Left ventricle myocardium inferior (tissue), 1 donor: ENCODE measurements at regions not wholly inside any gene's neighbourhood (a gene's known extent, or its start where the extent isn't known, plus 50 kb on each side); places are given as distances from the start of the nearest gene placed in this dataset.

ENCODE experiments used
- DNase-seq: peaks from one replicate; pipeline ENCODE4 v3.0.0-alpha.2; 2020
- H3K27ac ChIP-seq: fragments of 200-600 bp; replicated peaks from 2 replicates; pipeline ENCODE4 v1.8.0; 2021
- H3K27me3 ChIP-seq: fragments of 200-600 bp; 2 replicates; pipeline ENCODE4 v1.8.0; 2021; ENCODE audit warnings: low read depth
- H3K36me3 ChIP-seq: fragments of 200-600 bp; 2 replicates; pipeline ENCODE4 v1.8.0; 2021
- H3K4me1 ChIP-seq: fragments of 200-600 bp; 2 replicates; pipeline ENCODE4 v1.8.0; 2021
- H3K4me3 ChIP-seq: fragments of 200-600 bp; 2 replicates; pipeline ENCODE4 v1.8.0; 2021; ENCODE audit warnings: mild to moderate bottlenecking, moderate library complexity
- H3K9me3 ChIP-seq: fragments of 200-600 bp; replicated peaks from 2 replicates; pipeline ENCODE4 v1.8.0; 2021
- intact Hi-C: fragments of 100-400 bp; cut with micrococcal nuclease; formaldehyde crosslinking; loops from one replicate; pipeline ENCODE4 v1.11.0; 2022
- TF ChIP-seq, protein P1 (sequence below): fragments of 200-600 bp; IDR thresholded peaks from 2 replicates; pipeline ENCODE4 v1.8.0; 2021; ENCODE audit warnings: antibody characterized with exemption, mild to moderate bottlenecking, borderline replicate concordance
- donor health status: DM: no; HTN: yes; CAD: no; lungs with severe emphysema.

DNA sequence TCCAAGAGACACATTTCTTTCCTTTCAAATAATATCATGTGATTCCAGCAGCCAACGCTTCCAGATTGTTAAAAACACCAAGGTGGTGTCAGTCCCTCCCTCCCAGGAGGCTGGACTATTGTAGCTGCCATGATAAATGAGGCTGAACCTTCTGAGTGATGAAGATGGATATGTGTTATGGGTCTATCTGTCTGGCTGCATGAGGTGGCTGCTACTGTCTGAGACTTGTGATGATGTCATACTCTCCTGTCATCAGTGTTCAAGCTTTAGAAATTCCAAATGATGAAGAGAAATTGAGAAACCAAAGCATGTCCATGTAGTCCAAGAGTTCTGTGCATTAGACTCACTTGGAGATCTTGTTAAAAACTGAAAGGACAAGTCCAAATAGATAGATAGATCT is 683.0 kb downstream of the NTRK3 start:
- H3K27me3 ChIP-seq: no peaks in the 10 kb centered on the region
- H3K9me3 ChIP-seq: no peaks in the 10 kb centered on the region
- H3K4me1 ChIP-seq: no peaks in the 10 kb centered on the region
- H3K27ac ChIP-seq: no peak overlapping the region
- no peaks in the 10 kb centered on the region for H3K36me3 ChIP-seq
- intact Hi-C loops: no loop called here
- TF ChIP-seq, protein P1, sequence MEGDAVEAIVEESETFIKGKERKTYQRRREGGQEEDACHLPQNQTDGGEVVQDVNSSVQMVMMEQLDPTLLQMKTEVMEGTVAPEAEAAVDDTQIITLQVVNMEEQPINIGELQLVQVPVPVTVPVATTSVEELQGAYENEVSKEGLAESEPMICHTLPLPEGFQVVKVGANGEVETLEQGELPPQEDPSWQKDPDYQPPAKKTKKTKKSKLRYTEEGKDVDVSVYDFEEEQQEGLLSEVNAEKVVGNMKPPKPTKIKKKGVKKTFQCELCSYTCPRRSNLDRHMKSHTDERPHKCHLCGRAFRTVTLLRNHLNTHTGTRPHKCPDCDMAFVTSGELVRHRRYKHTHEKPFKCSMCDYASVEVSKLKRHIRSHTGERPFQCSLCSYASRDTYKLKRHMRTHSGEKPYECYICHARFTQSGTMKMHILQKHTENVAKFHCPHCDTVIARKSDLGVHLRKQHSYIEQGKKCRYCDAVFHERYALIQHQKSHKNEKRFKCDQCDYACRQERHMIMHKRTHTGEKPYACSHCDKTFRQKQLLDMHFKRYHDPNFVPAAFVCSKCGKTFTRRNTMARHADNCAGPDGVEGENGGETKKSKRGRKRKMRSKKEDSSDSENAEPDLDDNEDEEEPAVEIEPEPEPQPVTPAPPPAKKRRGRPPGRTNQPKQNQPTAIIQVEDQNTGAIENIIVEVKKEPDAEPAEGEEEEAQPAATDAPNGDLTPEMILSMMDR: no peak
- DNase-seq: no peak
- no peak overlapping the region for H3K4me3 ChIP-seq

DNA sequence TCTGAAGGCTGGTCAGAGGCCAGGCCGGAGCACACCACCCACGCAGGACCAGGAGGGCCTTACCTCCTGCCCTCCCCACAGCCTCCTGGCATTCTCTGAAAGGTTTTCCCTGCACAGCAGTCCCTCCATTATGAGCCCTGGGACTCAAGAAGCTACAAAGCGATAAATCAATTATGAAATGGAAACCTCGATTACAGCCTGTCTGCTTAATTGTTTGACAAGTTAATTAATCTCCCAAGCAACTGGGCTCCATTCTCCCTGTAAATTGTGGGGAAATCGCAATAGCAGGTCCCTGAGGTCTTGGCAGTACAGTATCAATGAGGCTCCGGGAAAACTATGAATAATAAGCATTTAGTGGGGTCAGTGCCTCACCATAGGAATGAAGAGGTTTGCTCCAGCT is 683.5 kb downstream of the NTRK3 start:
- no peaks in the 10 kb centered on the region for H3K27me3 ChIP-seq
- no peak for DNase-seq
- no peak overlapping the region for H3K4me3 ChIP-seq
- no peaks in the 10 kb centered on the region for H3K9me3 ChIP-seq
- no peaks in the 10 kb centered on the region for H3K36me3 ChIP-seq
- no peaks in the 10 kb centered on the region for H3K4me1 ChIP-seq
- TF ChIP-seq, protein P1: no peak
- H3K27ac ChIP-seq: no peak overlapping the region
- intact Hi-C loops: no loop called here

DNA sequence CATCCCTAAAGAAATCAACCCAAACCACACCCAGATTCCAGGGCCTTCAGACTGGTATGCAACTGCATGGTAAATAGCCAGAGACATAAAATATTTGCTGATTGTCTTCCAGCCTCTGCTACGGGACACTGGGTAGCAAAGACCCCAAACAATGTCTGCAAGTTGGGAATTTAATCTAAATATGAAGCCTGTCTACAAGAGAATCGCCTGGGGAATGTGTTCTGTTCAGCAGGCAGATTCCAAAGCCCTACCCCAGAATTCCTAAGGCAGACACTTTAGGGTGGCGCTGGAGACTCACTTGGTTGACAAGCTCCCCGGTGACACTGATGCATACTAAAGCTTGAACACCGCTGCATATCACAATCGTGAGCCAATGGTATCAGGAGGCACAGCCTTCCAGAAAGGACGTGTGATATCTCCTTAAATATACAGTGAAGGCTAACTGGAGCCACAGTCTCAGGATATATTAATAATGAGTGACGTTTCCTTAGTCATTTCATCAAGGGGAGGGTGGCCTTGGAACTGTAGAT is 684.1 kb downstream of the NTRK3 start:
- no peak for DNase-seq
- TF ChIP-seq, protein P1: no peak
- Histone ChIP-seq H3K9me3 (no peaks in the 10 kb centered on the region), H3K36me3 (no peaks in the 10 kb centered on the region), H3K27me3 (no peaks in the 10 kb centered on the region), H3K27ac (no peak overlapping the region), H3K4me1 (no peaks in the 10 kb centered on the region), H3K4me3 (no peak overlapping the region)
- intact Hi-C loops: no loop called here

DNA sequence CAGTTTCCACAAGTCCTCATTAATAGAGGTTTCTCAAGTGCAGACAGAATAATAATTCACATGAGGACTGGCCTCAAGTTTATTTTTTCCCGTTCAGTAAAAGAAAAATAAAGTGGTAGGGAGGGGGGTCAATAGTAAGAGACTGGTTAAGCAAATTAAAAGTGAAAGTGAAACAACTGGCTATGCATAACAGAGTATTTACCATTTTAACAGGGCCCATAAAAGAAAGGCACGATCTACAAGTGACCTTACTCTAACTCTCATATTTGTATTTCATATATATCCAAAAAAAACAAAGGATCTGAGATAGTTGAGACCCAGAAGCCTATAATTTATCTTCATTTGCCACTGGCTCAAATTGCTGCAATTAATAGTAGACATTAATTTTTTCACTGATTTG is 686.3 kb downstream of the NTRK3 start:
- Histone ChIP-seq H3K4me1 (no peaks in the 10 kb centered on the region), H3K9me3 (no peaks in the 10 kb centered on the region), H3K4me3 (peak overlapping the region; percentile 32), H3K36me3 (no peaks in the 10 kb centered on the region), H3K27ac (no peak overlapping the region), H3K27me3 (no peaks in the 10 kb centered on the region)
- TF ChIP-seq, protein P1: no peak
- no peak for DNase-seq
- intact Hi-C loops: no loop called here

DNA sequence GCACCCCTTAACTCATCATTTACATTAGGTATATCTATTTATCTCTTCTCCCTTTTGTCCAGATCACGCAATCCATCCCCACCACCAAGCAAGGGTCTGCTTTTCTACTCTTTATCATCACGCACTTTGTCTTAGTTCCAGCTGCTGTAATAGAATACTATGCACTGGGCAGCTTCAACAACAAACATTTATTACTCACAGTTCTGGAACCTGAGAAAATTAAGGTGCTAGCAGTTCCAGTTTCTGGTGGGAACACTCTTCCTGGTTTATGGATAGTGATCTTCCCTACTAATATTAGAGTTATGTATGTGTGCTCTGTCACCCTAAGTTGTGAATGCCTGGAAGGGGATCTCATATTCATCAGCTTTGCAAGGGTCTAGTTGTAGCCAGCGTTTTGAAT is 687.0 kb downstream of the NTRK3 start:
- no peak for DNase-seq
- H3K4me3 ChIP-seq: no peak overlapping the region
- intact Hi-C loops: no loop called here
- TF ChIP-seq, protein P1: no peak
- no peaks in the 10 kb centered on the region for H3K36me3 ChIP-seq
- H3K4me1 ChIP-seq: no peaks in the 10 kb centered on the region
- no peak overlapping the region for H3K27ac ChIP-seq
- no peaks in the 10 kb centered on the region for H3K27me3 ChIP-seq
- H3K9me3 ChIP-seq: no peaks in the 10 kb centered on the region
